Calu3 (cell line): ENCODE measurements at regions not wholly inside any gene's neighbourhood (a gene's known extent, or its start where the extent isn't known, plus 50 kb on each side); places are given as distances from the start of the nearest gene placed in this dataset.
"Not testable (repeated sequence)": the region's sequence is repeated elsewhere in the genome, so short reads cannot be mapped to it uniquely, and the experiment has no call there.

Experiments
- BruUV-seq: library from RNA; stranded (reverse); fragments of 400-500 nt; replicated peaks from 2 replicates; lab custom pipeline; 2021; lab: Mats Ljungman, UMichigan
- CTCF ChIA-PET: fragments of 300-600 bp; sonication (Branson Sonifier 250); formaldehyde crosslinking; loops from one replicate; lab custom pipeline; 2022; ENCODE audit warnings: antibody characterized with exemption; lab: Charles Lee
- DNase-seq: peaks from one replicate; pipeline ENCODE4 v3.0.0; 2022
- H3K27ac Mint-ChIP-seq: one replicate; pipeline ENCODE4 v1.8.0; 2022; ENCODE audit warnings: mixed read lengths; ENCODE audit not compliant: unreplicated experiment
- H3K27me3 Mint-ChIP-seq: one replicate; pipeline ENCODE4 v1.8.0; 2022; ENCODE audit warnings: mixed read lengths; ENCODE audit not compliant: unreplicated experiment
- H3K36me3 Mint-ChIP-seq: one replicate; pipeline ENCODE4 v1.8.0; 2022; ENCODE audit warnings: mild to moderate bottlenecking, moderate library complexity, mixed read lengths; ENCODE audit not compliant: insufficient read depth, unreplicated experiment
- H3K4me1 Mint-ChIP-seq: one replicate; pipeline ENCODE4 v1.8.0; 2022; ENCODE audit warnings: mild to moderate bottlenecking, low read depth, mixed read lengths; ENCODE audit not compliant: unreplicated experiment
- H3K4me3 Mint-ChIP-seq: one replicate; pipeline ENCODE4 v1.8.0; 2022; ENCODE audit warnings: mild to moderate bottlenecking, low read depth, moderate library complexity, mixed read lengths; ENCODE audit not compliant: unreplicated experiment
- H3K9me3 Mint-ChIP-seq: one replicate; pipeline ENCODE4 v1.8.0; 2022; ENCODE audit warnings: low read depth, mixed read lengths; ENCODE audit not compliant: unreplicated experiment
- CTCF ChIP-seq: fragments of 200-600 bp; IDR thresholded peaks from one replicate; pipeline ENCODE4 v1.8.0; 2022; ENCODE audit warnings: antibody characterized with exemption; ENCODE audit not compliant: unreplicated experiment
- intact Hi-C: fragments of 100-400 bp; cut with micrococcal nuclease; formaldehyde crosslinking; loops from one replicate; pipeline ENCODE4 v1.10.0; 2022; ENCODE audit not compliant: unreplicated experiment

GRCh38 chr7:149573519-149573918 is 75.9 kb upstream of the ZNF746 start:
- CTCF ChIA-PET, result no interaction called here
- intact Hi-C loops, result no loop called here
- Mint-ChIP-seq H3K4me1 (no peaks in the 10 kb centered on the region), H3K4me3 (no peak overlapping the region), H3K36me3 (peaks cover 5% of the 10 kb centered on the region), H3K9me3 (peaks cover 20% of the 10 kb centered on the region), H3K27me3 (no peaks in the 10 kb centered on the region), H3K27ac (no peak overlapping the region)
- DNase-seq, result no peak
- no TSS peak for BruUV-seq
- no peak for TF ChIP-seq CTCF

DNA sequence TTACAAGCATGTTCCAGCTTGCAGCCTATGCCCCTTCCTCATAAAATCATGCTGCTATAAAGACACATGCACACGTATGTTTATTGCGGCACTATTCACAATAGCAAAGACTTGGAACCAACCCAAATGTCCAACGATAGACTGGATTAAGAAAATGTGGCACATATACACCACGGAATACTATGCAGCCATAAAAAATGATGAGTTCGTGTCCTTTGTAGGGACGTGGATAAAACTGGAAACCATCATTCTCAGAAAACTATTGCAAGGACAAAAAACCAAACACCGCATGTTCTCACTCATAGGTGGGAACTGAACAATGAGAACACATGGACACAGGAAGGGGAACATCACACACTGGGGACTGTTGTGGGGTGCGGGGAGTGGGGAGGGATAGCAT is 75.3 kb upstream of the ZNF746 start:
- intact Hi-C loops, H3K4me1 Mint-ChIP-seq, DNase-seq, H3K27ac Mint-ChIP-seq, H3K36me3 Mint-ChIP-seq, H3K27me3 Mint-ChIP-seq, CTCF ChIA-PET, H3K4me3 Mint-ChIP-seq, BruUV-seq: not testable (repeated sequence)
- H3K9me3 Mint-ChIP-seq, result peaks cover 15% of the 10 kb centered on the region

DNA sequence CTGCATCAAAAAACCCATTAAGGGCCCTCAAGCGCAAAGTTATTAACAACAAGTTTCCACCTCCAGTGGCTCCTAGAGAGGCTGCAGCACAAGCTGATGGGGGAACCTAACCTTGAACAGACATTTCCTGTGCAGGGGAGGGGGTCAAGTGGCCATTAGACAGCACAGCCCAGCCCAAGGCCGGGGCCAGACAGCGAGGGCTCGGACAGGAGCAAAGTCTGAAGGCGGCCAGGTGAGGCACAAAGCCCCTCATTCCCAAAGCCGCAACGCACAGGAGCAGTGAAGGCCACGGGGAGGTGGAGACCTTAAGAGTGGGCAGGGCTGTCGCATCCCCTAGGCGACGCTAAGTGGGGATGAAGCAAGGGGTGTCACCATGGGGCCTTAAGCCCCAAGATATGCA is 73.2 kb upstream of the ZNF746 start:
- BruUV-seq, result no TSS peak
- no peaks in the 10 kb centered on the region for H3K27me3 Mint-ChIP-seq
- no peaks in the 10 kb centered on the region for H3K4me1 Mint-ChIP-seq
- H3K9me3 Mint-ChIP-seq, result peaks cover 10% of the 10 kb centered on the region
- H3K27ac Mint-ChIP-seq, result no peak overlapping the region
- DNase-seq, result no peak
- CTCF ChIA-PET, result no interaction called here
- no peak for TF ChIP-seq CTCF
- H3K36me3 Mint-ChIP-seq, result peaks cover 5% of the 10 kb centered on the region
- H3K4me3 Mint-ChIP-seq, result no peak overlapping the region
- intact Hi-C loops, result no loop called here

DNA sequence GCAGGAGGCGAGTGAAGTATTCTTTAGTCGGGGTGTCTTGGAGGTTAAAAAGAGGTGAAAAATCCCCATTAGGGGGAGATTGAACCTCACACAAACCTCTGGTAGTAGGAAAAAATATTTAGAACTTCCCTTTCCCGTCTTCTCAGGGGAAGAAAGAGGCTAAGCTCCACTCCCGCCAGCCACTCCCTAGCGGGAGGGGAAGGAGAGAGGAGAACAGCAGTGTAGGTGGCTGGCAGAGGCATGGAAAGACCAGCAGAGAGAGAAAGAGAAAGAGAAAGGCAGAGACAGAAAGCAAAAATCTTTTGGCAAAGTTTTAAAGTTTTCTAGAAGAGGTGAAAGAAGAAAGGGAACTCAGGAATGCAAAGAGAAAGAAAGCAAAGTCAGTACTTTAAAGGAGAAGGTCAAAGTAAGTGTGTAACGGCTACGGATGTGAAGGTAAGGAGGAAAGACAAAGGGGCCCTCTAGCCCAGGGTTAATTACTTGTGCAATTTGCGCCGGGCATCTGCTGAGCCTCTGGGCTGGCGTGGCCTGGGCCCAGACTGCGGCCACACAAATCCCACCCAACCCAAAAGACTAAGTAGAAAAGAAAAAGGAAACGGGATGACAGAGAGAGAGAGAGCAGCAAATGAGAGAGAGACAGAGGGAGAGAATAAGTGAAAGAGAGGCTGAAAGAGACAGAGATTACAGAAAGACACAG is 72.3 kb upstream of the ZNF746 start:
- no peak for DNase-seq
- Mint-ChIP-seq H3K9me3 (peaks cover 10% of the 10 kb centered on the region), H3K27me3 (no peaks in the 10 kb centered on the region), H3K27ac (no peak overlapping the region), H3K4me3 (no peak overlapping the region), H3K36me3 (peaks cover 5% of the 10 kb centered on the region), H3K4me1 (no peaks in the 10 kb centered on the region)
- intact Hi-C loops, result no loop called here
- CTCF ChIA-PET, result no interaction called here
- no TSS peak for BruUV-seq
- TF ChIP-seq CTCF, result no peak

GRCh38 chr7:149569025-149569725 is 71.6 kb upstream of the ZNF746 start:
- Mint-ChIP-seq H3K27me3 (no peaks in the 10 kb centered on the region), H3K4me3 (no peak overlapping the region), H3K4me1 (no peaks in the 10 kb centered on the region), H3K27ac (no peak overlapping the region), H3K36me3 (peaks cover 5% of the 10 kb centered on the region), H3K9me3 (peaks cover 10% of the 10 kb centered on the region)
- CTCF ChIA-PET, result no interaction called here
- intact Hi-C loops, result no loop called here
- DNase-seq, result no peak
- no TSS peak for BruUV-seq
- TF ChIP-seq CTCF, result no peak
